ENCODE measurements at regions not wholly inside any gene's neighbourhood (a gene's known extent, or its start where the extent isn't known, plus 50 kb on each side); places are given as distances from the start of the nearest gene placed in this dataset.
"Not testable (repeated sequence)": the region's sequence is repeated elsewhere in the genome, so short reads cannot be mapped to it uniquely, and the experiment has no call there.

- TF ChIP-seq CTCF (conservative IDR thresholded peaks at IDR 0.05 in 1 of 2, IDR thresholded peaks at IDR 0.05 in 1 of 2; ENCODE audit: low read depth in 1 of 2, low read length in 2 of 2); EZH2 (IDR thresholded peaks at IDR 0.05; ENCODE audit: low read length, missing control alignments): not testable (repeated sequence)
Observed at GRCh38 chr18:33819692-33820343, 241.8 kb downstream of the ASXL3 start.
